ENCODE measurements at regions not wholly inside any gene's neighbourhood (a gene's known extent, or its start where the extent isn't known, plus 50 kb on each side); places are given as distances from the start of the nearest gene placed in this dataset.
"Not testable (repeated sequence)": the region's sequence is repeated elsewhere in the genome, so short reads cannot be mapped to it uniquely, and the experiment has no call there.

DNA sequence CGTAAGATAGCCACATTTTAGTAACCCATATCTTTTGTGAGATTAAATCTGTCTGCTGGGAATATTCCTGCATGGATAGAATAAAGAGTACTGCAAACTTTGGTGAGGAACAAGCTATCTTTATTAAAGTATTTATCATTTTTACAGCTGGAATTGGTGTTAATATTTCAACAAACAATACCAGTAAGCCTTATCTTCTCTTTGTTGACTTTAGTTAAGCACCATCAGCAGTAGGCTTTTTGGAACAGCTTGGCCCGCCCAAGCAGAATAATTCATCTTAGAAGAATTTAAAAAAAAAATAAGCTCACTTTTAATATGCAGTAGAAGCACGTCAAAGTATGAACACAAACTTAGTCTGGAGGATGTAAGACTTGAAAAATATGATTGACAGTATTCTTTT, 917.8 kb upstream of the ADGRB3 start:
- no peak overlapping the region for H3K27ac ChIP-seq

DNA sequence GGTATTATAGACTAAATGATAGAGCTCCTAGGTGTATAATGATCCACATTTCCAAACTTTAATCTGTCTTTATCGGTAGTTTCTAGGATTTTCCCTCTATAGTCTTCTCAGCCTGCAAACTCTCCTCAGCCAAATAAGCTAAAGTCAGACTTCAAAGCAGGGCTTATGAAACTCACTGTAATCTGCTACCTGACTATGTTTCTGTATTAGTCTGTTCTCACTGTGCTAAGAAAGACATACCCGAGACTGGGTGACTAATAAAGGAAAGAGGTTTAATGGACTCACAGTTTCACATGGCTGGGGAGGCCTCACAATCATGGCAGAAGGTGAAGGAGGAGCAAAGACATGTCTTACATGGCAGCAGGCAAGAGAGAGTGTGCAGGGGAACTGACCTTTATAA, 928.7 kb upstream of the ADGRB3 start:
- in situ Hi-C loops (cut with HindIII; ENCODE audit: low pct_ligation_motif_present, low sequenced_read_pairs) = no loop called here
- no peak overlapping the region for H3K27ac ChIP-seq
- TF ChIP-seq, protein P1, sequence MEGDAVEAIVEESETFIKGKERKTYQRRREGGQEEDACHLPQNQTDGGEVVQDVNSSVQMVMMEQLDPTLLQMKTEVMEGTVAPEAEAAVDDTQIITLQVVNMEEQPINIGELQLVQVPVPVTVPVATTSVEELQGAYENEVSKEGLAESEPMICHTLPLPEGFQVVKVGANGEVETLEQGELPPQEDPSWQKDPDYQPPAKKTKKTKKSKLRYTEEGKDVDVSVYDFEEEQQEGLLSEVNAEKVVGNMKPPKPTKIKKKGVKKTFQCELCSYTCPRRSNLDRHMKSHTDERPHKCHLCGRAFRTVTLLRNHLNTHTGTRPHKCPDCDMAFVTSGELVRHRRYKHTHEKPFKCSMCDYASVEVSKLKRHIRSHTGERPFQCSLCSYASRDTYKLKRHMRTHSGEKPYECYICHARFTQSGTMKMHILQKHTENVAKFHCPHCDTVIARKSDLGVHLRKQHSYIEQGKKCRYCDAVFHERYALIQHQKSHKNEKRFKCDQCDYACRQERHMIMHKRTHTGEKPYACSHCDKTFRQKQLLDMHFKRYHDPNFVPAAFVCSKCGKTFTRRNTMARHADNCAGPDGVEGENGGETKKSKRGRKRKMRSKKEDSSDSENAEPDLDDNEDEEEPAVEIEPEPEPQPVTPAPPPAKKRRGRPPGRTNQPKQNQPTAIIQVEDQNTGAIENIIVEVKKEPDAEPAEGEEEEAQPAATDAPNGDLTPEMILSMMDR (IDR thresholded peaks at IDR 0.05; ENCODE audit: low read depth, low read length, missing control alignments) = no peak
- no peak for DNase-seq
- no peak overlapping the region for H3K4me3 ChIP-seq (ENCODE audit: low read depth, low read length)
- no peaks in the 10 kb centered on the region for H3K27me3 ChIP-seq (replicated peaks)
- no peaks in the 10 kb centered on the region for H3K36me3 ChIP-seq (replicated peaks)

More for the DNA sequence above, 917.8 kb upstream of the ADGRB3 start:
- DNase-seq = peak; percentile 56
- in situ Hi-C loops (cut with HindIII; ENCODE audit: low pct_ligation_motif_present, low sequenced_read_pairs) = no loop called here
- TF ChIP-seq, protein P1 (IDR thresholded peaks at IDR 0.05; ENCODE audit: low read depth, low read length, missing control alignments) = no peak
- no peak overlapping the region for H3K4me3 ChIP-seq (ENCODE audit: low read depth, low read length)
- H3K36me3 ChIP-seq (replicated peaks) = no peaks in the 10 kb centered on the region
- no peaks in the 10 kb centered on the region for H3K27me3 ChIP-seq (replicated peaks)

DNA sequence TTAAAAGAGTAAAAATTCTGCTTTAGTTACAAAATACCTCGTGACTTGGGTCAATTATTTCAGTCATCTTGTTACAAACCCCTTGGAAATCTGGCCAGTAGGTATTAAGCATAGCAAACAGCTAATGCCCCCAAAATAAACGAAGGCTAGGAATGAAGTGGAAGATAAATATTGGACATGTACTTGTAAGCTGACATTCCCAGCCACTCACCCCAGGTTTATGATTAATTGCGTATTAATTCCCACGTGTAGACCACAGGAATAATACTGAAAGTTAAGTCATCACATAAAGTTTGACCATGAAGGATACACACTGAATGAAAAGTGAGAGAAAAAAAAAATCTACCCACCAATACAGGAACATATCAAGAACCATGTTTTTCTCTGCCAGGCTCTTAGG, 936.5 kb upstream of the ADGRB3 start:
- TF ChIP-seq, protein P1 (IDR thresholded peaks at IDR 0.05; ENCODE audit: low read depth, low read length, missing control alignments) = no peak
- no peak overlapping the region for H3K27ac ChIP-seq
- H3K27me3 ChIP-seq (replicated peaks) = no peaks in the 10 kb centered on the region
- no peak for DNase-seq
- no peak overlapping the region for H3K4me3 ChIP-seq (ENCODE audit: low read depth, low read length)
- H3K36me3 ChIP-seq (replicated peaks) = no peaks in the 10 kb centered on the region
- in situ Hi-C loops (cut with HindIII; ENCODE audit: low pct_ligation_motif_present, low sequenced_read_pairs) = no loop called here

DNA sequence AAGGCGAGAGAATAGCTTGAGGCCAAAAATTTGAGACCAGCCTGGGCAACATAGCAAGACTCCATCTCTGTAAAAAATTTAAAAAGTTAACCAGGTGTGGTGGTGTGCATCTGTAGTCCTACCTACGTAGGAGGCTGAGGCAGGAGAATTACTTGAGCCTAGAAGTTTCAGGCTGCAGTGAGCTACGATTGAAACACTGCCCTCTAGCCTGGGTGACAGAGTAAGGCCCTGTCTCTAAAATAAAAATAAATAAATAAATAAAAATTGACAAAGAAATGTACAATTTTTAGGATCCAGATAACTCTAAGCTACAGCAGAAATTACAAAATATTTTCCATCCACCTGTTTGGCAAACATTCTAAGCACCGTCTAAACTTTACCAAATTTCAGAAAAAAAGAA, 941.0 kb upstream of the ADGRB3 start:
- H3K27ac ChIP-seq = no peak overlapping the region
- no peak overlapping the region for H3K4me3 ChIP-seq (ENCODE audit: low read depth, low read length)
- in situ Hi-C loops (cut with HindIII; ENCODE audit: low pct_ligation_motif_present, low sequenced_read_pairs) = no loop called here
- TF ChIP-seq, protein P1 (IDR thresholded peaks at IDR 0.05; ENCODE audit: low read depth, low read length, missing control alignments) = peak; percentile 21
- H3K27me3 ChIP-seq (replicated peaks) = no peaks in the 10 kb centered on the region
- no peaks in the 10 kb centered on the region for H3K36me3 ChIP-seq (replicated peaks)
- DNase-seq = no peak

DNA sequence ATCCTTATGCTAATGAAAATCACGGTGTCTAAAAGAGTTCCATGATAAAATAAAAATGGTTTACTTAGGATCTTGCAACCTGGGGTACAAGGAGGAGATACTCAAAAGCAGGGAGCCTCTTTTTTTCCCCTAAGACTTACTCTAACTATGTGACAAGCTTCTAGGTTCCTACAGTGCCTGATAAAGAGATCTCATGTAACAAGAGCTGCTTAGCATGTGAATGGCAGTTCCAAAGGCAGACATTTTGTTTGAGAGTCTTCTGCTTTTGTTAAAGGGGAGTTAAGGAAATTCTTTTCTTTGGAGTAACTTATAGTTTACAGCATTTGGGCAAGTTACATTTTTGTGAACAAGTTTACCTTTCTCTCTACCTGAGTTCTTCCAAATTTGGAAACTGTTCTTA, 945.8 kb upstream of the ADGRB3 start:
- no peak overlapping the region for H3K27ac ChIP-seq

DNA sequence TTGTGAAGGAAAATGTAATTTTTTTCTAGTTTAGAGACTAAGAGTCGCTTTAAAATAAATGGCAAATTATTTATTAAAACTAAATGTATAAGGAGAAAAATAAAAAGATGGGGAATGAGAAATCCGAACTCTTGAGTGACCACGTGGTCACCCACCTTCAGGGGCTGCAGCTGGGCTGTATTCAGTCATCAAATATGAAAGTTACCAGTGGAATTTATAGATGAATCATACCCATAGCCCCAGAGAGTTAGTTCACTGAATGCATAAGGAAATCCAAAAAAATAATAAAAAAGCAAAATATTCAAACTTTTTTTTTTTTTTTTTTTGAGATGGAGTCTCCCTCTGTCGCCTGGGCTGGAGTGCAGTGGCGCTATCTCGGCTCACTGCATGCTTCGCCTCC, 947.7 kb upstream of the ADGRB3 start:
- no peaks in the 10 kb centered on the region for H3K36me3 ChIP-seq (replicated peaks)
- H3K4me3 ChIP-seq (ENCODE audit: low read depth, low read length) = no peak overlapping the region
- in situ Hi-C loops (cut with HindIII; ENCODE audit: low pct_ligation_motif_present, low sequenced_read_pairs) = no loop called here
- peak; percentile 22 for DNase-seq
- H3K27ac ChIP-seq = no peak overlapping the region
- no peaks in the 10 kb centered on the region for H3K27me3 ChIP-seq (replicated peaks)
- TF ChIP-seq, protein P1 (IDR thresholded peaks at IDR 0.05; ENCODE audit: low read depth, low read length, missing control alignments) = no peak

More for the DNA sequence above, 945.8 kb upstream of the ADGRB3 start:
- no peaks in the 10 kb centered on the region for H3K36me3 ChIP-seq (replicated peaks)
- no peak overlapping the region for H3K4me3 ChIP-seq (ENCODE audit: low read depth, low read length)
- in situ Hi-C loops (cut with HindIII; ENCODE audit: low pct_ligation_motif_present, low sequenced_read_pairs) = no loop called here
- TF ChIP-seq, protein P1 (IDR thresholded peaks at IDR 0.05; ENCODE audit: low read depth, low read length, missing control alignments) = no peak
- DNase-seq = no peak
- no peaks in the 10 kb centered on the region for H3K27me3 ChIP-seq (replicated peaks)

DNA sequence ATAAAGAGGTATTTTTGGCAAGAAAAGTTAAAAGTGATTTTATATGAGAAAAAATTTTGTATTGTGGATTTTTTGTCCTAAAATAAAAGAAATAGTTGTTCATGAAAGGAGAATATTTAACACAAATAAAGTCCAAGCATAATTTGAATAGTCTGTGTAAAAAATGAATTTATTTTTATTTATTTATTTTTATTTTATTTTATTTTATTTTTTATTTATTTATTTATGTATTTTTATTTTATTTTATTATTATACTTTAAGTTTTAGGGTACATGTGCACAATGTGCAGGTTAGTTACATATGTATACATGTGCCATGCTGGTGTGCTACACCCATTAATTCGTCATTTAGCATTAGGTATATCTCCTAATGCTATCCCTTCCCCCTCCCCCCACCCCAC, 948.9 kb upstream of the ADGRB3 start:
- H3K4me3 ChIP-seq (ENCODE audit: low read depth, low read length); in situ Hi-C loops (cut with HindIII; ENCODE audit: low pct_ligation_motif_present, low sequenced_read_pairs); H3K27ac ChIP-seq; H3K27me3 ChIP-seq (replicated peaks); H3K36me3 ChIP-seq (replicated peaks); DNase-seq: not testable (repeated sequence)

Data from brain microvascular endothelial cell (primary cell).